ENCODE measurements at regions not wholly inside any gene's neighbourhood (a gene's known extent, or its start where the extent isn't known, plus 50 kb on each side); places are given as distances from the start of the nearest gene placed in this dataset.

DNA sequence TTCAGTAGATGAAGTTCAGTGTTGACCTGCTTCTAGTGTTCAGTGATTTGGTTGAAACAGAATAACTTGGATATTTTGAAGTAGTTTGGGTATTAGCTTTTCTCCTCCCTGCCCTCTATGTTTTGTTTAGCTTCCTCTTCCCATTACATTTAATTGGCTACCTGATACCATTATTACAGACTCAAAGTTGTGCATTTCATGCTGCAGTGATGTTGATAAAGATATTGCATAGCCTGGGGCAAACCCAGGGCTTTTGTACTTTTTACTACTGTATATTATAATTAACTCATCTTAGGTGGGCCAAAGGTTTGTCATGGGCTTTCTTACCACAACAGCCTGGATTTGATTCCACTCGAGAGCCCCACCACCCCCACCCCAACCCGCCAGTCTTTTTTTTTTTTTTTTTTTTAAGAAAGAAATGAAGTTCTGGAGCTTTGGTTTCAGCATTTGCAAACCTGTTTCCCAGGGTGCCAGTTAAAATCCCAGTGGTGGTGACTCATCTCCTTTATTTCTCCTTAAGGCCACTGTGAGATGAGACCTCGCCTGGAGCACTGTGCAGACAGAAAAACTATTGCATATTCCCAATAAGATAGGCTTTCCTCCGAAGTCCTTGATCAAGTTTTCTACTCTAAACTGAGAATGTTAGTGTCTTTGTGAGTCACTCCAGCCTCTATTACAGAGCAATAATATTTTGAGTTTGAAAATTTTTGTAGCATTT lies 393.7 kb upstream of the FANCL start:
- intact Hi-C loops (cut with DNase I): no loop called here
- H3K36me3 ChIP-seq (replicated peaks in 1 of 2; ENCODE audit: insufficient read depth in 1 of 2, low read depth in 2 of 2): no peaks in the 10 kb centered on the region
- 55 to 72% methylated on average over 4 of the region's 4 CpGs for WGBS, 2 donors
- DNase-seq: no peak
- no peak overlapping the region for H3K27ac ChIP-seq
- no peaks in the 10 kb centered on the region for H3K4me1 ChIP-seq
- TF ChIP-seq, protein P1, sequence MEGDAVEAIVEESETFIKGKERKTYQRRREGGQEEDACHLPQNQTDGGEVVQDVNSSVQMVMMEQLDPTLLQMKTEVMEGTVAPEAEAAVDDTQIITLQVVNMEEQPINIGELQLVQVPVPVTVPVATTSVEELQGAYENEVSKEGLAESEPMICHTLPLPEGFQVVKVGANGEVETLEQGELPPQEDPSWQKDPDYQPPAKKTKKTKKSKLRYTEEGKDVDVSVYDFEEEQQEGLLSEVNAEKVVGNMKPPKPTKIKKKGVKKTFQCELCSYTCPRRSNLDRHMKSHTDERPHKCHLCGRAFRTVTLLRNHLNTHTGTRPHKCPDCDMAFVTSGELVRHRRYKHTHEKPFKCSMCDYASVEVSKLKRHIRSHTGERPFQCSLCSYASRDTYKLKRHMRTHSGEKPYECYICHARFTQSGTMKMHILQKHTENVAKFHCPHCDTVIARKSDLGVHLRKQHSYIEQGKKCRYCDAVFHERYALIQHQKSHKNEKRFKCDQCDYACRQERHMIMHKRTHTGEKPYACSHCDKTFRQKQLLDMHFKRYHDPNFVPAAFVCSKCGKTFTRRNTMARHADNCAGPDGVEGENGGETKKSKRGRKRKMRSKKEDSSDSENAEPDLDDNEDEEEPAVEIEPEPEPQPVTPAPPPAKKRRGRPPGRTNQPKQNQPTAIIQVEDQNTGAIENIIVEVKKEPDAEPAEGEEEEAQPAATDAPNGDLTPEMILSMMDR (IDR thresholded peaks at IDR 0.05): no peak
- no peak for TF ChIP-seq POLR2A (IDR thresholded peaks at IDR 0.05)
- no peaks in the 10 kb centered on the region for H3K27me3 ChIP-seq
- no peaks in the 10 kb centered on the region for H3K9me3 ChIP-seq
- ATAC-seq: no peak
- H3K4me3 ChIP-seq: no peak overlapping the region

DNA sequence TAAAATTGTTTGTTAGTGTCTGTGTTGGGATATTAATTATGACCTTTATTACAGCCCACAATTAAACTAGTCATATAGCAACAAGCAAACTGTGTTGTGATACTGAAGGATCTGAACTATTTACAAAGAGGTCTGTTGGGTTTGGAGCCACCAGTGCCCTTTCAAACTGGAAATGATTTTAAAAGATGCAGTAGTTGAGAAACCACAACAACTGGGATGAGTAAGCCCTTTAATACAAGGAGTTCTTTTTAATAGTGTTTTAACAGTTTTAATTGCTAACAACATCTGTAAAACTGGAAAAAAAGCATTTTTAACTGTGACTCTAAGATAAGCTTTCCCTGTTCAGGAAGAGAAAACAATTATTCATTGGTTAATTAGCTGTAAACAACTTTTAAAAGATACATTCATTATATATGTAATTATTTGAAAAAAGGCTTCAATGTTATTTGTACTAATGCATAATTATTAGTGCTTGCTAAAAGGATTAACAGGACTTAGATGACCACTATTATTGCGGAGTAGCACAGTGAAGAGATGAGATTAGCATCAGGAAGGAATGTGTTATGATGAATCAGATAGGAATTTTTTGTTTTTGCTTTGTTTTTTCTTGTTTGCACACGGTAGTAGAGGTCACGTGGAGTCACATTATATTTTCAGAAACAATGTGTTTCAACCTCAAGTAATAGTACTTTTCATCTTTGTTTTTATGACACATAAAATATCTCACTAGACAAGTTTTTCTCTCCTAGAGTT lies 392.7 kb upstream of the FANCL start:
- intact Hi-C loops (cut with DNase I): no loop called here
- no peaks in the 10 kb centered on the region for H3K36me3 ChIP-seq (replicated peaks in 1 of 2; ENCODE audit: insufficient read depth in 1 of 2, low read depth in 2 of 2)
- no peak overlapping the region for H3K27ac ChIP-seq
- no peak overlapping the region for H3K4me3 ChIP-seq
- TF ChIP-seq, protein P1 (IDR thresholded peaks at IDR 0.05): no peak
- TF ChIP-seq POLR2A (IDR thresholded peaks at IDR 0.05): no peak
- DNase-seq (no peak), ATAC-seq (peak; percentile 69)
- no peaks in the 10 kb centered on the region for H3K4me1 ChIP-seq
- no peaks in the 10 kb centered on the region for H3K27me3 ChIP-seq
- WGBS, 2 donors: 25 to 30% methylated on average over 3 of the region's 3 CpGs
- H3K9me3 ChIP-seq: no peaks in the 10 kb centered on the region

DNA sequence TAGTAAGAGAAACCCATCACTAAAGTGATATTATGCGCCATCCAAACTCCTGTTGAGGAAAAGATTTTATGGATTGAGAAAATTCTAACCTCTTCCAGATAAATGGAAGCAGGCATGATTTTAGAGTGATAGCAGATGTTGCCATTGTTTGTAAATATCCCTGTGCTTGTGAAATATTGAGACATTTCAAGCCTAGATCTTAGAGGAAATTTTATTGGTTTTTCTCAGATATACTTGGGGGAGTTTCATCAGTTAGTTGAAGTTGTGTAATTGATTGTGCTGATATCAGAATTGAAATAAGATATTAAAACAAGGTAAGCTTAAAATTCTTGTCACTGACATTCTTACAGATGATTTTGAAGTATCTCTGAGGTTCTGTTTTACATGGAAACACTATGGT lies 390.9 kb upstream of the FANCL start:
- Histone ChIP-seq H3K27me3 (no peaks in the 10 kb centered on the region), H3K4me1 (no peaks in the 10 kb centered on the region), H3K36me3 (replicated peaks in 1 of 2; ENCODE audit: insufficient read depth in 1 of 2, low read depth in 2 of 2) (no peaks in the 10 kb centered on the region), H3K4me3 (no peak overlapping the region), H3K9me3 (no peaks in the 10 kb centered on the region), H3K27ac (no peak overlapping the region)
- DNase-seq (no peak), ATAC-seq (no peak)
- WGBS, 2 donors: 79 to 83% methylated on average over 1 of the region's 1 CpG
- intact Hi-C loops (cut with DNase I): no loop called here
- TF ChIP-seq, protein P1 (IDR thresholded peaks at IDR 0.05): no peak
- no peak for TF ChIP-seq POLR2A (IDR thresholded peaks at IDR 0.05)

DNA sequence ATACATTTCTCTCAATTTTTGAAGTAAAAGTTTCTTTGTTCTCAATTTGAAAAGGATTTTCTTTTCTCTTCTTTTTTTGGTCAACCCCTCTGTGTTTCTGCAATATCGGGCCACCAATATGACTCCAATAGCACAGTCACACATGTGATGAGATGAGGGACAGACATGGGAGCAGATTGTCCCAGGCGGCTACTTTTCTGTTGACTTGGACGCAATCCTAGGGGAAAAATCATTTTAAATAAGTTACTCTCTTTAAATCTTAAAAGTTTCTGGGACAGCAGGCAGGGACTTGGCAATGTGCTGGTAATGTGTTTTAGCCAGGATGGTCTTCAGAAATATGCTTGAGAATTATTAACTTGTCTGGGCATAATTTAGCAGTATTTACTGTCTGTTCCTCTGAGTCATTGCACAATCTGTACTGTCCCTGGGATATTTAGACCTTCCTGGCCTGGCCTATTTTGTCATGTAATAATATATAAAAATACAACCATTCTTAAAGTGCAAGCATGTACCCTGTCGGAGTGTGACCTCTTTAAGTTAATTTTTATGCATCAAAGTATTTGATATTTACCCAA lies 388.5 kb upstream of the FANCL start:
- ATAC-seq (no peak), DNase-seq (no peak)
- Histone ChIP-seq H3K4me3 (no peak overlapping the region), H3K36me3 (replicated peaks in 1 of 2; ENCODE audit: insufficient read depth in 1 of 2, low read depth in 2 of 2) (no peaks in the 10 kb centered on the region), H3K4me1 (no peaks in the 10 kb centered on the region), H3K27ac (peak overlapping the region in 1 of 4 donors; percentile 41), H3K27me3 (no peaks in the 10 kb centered on the region), H3K9me3 (no peaks in the 10 kb centered on the region)
- TF ChIP-seq POLR2A (IDR thresholded peaks at IDR 0.05): no peak
- TF ChIP-seq, protein P1 (IDR thresholded peaks at IDR 0.05): no peak
- WGBS, 2 donors: 56 to 63% methylated on average over 4 of the region's 4 CpGs
- intact Hi-C loops (cut with DNase I): no loop called here
